ENCODE measurements at regions not wholly inside any gene's neighbourhood (a gene's known extent, or its start where the extent isn't known, plus 50 kb on each side); places are given as distances from the start of the nearest gene placed in this dataset.

DNA sequence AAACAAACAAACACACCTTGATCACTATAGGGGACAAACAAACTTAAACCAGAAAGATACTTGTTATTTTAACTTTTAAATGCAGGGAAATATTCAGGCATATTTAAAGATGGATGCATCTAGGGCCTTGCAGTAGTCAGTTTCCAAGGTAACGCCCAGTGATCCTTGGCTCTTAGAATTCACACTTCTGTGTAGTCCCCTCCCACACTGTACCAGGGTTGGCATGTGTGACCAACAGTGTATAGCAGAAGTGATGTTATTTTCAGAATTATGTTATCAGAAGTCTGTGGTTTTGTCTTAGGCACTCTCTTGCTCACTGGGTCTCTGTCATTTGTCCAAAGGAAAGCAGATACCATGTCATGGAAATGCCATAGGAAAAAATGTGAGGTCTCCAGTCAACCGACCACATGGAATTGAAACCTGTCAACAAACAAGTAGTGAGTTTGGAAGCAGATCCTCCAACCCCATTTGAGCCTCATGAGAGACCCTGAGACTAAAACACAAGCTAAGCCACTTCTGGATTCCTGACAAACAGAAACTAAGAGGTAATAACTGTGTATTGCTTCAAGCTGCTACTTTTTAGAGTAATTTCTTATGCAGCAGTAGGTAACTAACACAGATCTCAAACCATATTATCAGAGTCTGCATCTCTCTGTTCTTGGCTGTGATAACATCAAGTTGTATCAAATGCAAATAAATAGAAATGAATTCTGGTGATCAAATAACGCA is 670.3 kb downstream of the KCTD8 start:
- no peak for DNase-seq (ENCODE audit: low read depth, low spot score)

DNA sequence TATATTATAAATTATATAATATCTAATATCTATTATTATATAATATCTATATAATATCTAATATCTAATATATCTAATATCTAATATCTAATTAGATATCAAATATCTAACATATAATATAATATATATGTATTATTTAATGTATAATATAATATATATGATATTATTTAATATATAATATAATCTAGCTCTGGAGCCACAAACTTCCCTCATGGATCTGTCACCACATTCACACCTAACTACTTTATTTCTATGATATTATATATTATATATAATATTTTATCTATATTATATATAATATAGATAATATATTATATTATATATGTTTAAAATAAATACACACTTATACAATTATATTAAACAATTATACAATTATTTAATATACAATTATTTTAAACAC is 667.5 kb downstream of the KCTD8 start:
- DNase-seq (ENCODE audit: low read depth, low spot score), result no peak

DNA sequence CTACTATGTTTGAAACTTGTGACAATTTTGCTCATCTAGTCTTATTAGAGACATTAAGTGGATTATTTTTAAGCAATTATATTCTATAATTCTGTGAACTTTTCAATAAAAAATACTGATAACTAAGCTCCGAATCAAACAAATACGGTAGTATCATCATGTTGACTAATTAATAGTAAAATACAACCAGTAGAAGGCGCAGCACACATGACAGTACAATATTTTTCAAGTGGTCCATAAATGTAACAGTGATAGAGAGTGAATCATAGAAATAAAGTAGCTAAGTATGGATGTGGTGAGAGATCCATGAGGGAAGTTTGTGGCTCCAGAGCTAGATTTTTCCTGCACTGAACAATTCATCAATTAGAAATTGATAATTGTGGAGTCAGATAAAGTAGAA is 666.2 kb downstream of the KCTD8 start:
- DNase-seq (ENCODE audit: low read depth, low spot score), result no peak

DNA sequence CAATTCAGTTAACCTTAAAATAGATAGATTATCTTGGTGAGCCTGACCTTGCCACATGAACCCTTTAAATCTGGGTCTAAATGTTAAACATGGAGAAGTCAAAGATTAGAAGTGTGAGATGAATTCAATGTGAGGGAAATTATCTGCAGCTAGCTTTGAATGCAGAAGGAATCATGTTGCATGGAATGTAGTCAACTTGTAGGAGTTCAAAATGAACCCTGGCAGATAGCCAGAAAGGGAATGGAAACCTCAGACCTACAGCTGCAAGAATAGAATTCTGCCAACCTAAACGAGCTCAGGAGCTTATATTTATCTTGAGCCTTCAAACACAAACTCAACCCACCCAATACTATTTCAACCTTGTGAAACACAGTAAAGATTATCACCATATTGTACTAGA is 632.5 kb downstream of the KCTD8 start:
- DNase-seq (ENCODE audit: low read depth, low spot score), result peak; percentile 4

DNA sequence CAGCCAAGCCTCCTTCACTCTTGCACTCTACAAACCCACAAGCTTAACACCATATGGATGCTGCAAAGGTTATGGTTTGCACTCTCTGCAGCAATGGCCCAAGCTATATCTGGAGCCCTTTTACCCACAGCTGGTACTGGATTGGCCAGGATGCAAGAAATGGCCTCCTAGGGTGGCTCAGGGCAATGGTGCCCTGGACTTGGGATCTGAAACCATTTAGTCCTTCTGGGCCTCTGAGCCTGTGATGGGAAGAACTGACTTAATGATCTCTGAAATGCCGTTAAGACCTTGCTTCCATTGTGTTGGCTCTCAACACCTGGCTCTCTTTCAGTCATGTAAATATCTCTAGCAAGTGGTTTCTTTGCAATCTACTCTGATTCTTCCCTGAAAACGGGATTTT is 626.0 kb downstream of the KCTD8 start:
- no peak for DNase-seq (ENCODE audit: low read depth, low spot score)

DNA sequence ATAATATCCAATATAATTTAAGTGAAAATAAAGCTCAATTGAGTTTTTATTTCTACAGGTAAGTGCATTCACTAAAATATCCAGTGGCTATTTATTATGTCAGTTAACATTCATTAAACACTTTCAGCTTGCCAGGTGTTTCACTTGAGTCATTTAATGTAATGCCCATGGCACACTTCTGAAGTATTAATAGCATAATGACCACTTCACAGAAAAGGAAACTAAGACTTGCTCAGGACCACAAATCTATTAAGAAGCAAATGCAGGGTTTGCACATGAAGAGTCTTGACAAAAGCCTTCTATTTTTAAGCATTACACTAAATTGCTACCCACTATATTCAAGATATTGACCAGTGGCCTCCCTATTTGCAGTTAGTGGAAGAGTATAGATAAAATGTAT is 612.7 kb downstream of the KCTD8 start:
- no peak for DNase-seq (ENCODE audit: low read depth, low spot score)

DNA sequence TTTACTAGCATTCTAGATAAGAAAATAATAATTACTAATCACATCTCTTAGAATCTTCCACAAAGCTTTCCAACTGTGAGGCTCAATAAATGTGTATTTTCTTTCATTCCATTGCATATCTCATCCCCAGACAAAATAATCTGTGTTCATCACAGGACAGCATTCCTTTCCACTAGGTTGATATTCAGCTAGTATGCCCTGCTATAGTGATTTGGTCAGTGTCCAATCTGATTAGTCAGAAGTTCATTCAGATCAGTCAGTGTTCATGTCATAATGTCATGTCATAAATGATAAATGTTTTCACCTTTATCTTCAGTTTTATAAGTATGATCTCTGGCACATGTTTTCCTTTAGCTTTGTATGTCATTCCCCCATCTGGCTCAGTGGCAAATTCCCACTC is 611.4 kb downstream of the KCTD8 start:
- peak; percentile 35 for DNase-seq (ENCODE audit: low read depth, low spot score)

DNA sequence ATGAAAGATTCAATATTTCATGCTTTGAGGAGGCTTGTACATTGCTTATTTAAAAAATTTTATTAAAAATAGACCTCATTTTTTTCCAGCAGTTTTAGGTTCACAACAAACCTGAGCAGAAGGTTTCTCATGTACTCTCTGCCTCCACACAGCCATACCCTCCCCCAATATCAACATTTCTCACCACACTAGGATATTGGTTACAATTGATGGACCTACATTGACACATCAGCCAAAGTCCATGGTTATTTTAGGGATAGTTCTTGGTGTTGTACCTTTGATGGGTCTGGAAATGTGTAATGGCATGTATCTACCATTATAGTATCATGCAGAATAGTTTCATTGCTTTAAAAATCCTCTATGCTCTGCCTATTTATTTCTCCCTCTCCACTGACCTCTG is 611.0 kb downstream of the KCTD8 start:
- no peak for DNase-seq (ENCODE audit: low read depth, low spot score)

DNA sequence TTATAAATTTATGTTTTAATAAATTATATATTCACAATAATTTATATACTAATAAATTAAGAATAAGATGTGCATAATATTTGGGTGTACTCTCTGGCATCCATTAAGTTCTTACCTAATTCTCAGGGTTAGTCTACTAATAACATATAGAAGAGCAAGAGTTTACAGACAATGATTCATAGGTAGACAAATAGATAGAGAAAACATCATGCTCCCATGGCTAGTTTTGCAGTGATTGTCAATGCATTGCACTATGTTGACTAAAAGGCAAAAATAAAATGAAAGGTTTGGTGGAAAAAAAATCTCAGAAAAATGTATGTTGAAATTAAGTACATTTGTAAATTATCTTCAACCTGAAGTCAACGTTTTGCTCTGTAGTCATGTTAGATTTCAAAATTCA is 606.0 kb downstream of the KCTD8 start:
- DNase-seq (ENCODE audit: low read depth, low spot score), result no peak

DNA sequence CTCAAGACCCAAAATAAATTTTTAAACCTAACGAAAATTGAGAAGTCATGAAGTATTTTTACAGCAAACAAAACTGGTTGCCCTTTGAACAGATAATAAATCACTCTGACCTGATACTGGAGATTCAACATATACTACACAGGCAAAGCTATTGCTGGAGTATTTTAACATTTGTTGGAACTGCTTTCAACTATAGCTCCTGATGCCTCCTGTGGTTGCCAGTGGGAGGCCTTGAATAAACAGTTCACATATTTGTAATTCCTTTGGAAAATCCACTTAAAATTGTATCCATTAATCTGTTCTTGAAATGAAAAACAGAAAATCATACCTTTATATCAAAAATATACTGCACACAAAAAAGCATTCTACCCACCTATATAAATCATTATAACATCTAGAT is 605.1 kb downstream of the KCTD8 start:
- peak; percentile 53 for DNase-seq (ENCODE audit: low read depth, low spot score)

DNA sequence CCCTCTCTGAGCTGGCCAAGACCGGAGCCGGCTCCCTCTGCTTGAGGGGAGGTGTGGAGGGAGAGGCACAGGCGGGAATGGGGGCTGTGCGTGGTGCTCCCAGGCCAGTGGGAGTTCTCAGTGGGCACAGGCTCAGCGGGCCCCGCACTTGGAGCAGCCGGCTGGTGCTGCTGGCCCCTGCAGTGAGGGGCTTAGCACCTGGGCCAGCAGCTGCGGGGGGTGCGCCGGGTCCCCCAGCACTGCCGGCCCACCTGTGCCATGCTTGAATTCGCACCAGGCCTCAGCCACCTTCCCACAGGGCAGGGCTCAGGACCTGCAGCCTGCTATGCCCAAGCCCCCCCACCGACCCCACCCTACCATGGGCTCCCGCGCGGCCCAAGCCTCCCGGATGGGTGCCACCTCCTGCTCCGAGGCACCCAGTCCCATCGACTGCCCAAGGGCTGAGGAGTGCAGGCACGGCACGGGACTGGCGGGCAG is 602.5 kb downstream of the KCTD8 start:
- no peak for DNase-seq (ENCODE audit: low read depth, low spot score)

DNA sequence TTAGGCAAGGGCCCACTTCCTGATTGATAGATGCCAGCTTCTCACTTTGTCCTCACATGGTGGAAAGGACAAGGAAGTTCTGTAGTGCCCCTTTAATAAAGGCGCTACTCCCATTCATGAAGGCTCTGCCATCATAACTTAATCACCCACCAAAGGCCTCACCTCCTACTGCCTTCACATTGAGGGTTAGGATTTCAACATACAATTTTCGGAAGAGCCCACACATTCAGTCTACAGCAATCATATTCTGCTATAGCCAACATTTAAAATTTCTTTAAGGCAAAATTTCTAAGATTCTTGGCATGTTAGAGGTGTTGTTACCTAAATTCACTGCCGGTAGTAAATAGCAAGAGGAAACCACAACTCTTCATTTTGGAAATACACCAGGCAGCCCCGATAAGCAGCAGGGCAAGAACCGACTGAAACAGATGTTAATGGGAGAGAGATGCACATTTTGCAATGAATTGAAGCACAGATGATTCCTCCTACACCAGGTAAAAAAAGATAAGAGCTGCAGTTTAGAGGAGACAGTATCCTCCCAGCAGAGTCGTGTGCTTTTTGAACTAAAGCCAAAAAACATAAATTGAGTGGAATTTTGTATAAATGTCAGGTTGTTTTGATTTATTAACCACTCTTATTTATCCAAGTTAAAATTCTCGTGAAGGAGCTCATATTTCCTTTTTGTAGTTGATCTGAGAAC is 594.9 kb downstream of the KCTD8 start:
- no peak for DNase-seq (ENCODE audit: low read depth, low spot score)

DNA sequence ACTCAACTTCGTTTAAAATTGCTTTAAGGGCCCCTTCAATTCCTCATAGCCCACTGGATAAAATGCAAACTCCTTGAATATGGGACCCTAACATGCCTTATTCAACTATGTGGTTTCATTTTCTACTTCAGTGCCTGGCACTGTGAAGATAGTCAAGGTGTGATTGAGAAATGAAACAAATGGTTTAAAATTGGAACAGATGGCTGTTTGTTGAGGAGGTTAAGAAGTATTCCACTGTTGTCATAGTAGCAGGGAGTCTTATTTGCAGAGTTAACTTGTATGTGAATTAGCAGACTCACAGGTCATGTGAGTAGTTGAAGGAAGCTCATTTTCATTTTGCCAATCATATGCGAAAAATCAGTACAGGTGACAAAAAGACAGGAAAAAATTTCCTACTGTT is 593.3 kb downstream of the KCTD8 start:
- DNase-seq (ENCODE audit: low read depth, low spot score), result no peak

DNA sequence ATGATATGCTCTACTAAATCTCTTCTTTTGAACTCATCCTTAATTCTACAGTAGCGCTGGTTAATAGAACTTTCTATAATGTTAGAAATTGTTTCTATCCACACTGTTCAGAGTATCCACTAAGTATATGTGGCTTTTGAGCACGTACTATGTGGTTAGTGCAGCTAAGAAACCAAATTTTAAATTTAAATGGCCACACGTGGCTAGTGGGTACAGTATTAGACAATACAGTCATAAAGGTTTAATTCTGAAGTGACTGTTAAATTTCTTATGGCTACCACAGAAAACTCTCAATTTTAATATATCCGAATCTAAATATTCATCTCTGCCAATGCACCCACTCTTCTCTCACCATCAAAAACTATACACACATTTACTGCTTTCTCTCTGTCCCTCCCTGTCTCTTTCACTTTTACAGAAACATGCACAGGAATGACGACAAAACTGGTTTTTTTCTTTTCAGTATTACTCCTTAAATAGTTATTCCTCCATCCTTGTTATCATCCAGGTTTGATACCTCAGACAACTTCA is 583.9 kb downstream of the KCTD8 start:
- DNase-seq (ENCODE audit: low read depth, low spot score), result no peak

DNA sequence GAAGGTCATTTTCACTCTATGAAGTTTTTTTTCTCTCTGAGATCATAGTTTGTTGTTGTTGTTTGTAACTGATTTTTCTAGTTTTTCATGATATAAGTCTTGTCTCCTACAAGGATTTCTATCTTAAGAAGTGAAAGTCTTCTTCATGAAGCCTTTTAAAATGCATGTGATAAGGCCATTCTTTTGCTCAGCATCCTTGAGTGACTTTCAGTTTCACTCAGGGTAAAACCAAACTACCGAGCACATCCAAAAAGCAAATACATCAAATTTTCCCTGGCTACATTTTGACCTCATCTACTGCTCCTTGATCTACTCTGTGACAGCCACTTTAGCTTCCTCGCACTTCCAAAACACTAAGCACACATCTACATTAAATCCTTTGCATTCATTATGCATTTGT is 580.7 kb downstream of the KCTD8 start:
- DNase-seq (ENCODE audit: low read depth, low spot score), result no peak

DNA sequence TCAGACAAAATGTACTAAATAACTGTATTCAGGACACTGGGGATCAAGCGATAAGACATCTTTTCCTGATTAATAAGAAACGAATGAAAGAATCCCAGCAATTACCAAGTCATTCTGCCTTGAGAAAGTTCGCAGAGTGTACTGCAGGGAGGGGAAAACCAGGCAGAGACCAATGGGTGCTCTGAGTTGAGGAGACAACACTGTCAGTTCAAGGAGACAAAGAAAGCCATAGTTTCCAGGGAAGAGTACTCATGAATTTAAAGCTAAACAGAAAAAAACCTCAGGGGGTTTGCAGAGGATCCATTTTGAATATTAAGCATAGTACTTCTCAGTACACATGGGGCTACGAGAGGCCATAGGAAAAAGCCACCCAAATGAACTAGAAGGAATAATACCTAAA is 573.0 kb downstream of the KCTD8 start:
- DNase-seq (ENCODE audit: low read depth, low spot score), result no peak

DNA sequence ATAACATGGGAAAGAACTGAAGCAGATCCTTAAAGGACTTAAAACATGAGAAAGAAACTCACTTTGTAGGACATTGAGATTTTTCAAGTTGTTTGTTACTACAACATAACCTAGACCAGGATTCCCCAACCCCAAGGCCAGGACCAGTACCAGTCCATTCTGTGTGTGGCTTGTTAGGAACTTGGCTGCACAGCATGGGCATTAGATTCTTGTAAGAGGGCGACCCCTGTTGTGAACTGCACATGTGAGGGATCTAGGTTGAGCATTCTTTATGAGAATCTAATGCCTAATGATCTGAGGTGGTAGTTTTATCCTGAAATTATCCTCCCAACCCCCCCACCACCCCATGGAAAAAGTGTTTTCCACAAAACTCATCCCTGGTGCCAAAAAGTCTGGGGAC is 566.1 kb downstream of the KCTD8 start:
- DNase-seq (ENCODE audit: low read depth, low spot score), result no peak

DNA sequence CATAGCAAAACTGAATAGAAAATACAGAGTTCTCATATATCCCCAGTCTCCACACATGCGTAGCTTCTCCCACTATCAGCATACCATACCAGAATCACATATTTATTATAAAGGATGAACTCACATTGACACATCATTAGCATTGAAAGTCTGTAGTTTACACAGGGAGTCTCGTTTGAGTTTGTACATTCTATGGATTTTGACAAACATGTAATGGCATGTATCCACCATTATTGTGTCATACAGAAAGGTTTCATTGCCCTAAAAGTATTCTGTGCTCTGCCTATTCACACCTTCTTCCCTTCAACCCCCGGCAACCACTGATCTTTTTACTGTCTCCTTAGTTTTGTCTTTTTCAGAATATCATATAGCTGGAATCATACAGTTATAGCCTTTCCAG is 562.4 kb downstream of the KCTD8 start:
- no peak for DNase-seq (ENCODE audit: low read depth, low spot score)

DNA sequence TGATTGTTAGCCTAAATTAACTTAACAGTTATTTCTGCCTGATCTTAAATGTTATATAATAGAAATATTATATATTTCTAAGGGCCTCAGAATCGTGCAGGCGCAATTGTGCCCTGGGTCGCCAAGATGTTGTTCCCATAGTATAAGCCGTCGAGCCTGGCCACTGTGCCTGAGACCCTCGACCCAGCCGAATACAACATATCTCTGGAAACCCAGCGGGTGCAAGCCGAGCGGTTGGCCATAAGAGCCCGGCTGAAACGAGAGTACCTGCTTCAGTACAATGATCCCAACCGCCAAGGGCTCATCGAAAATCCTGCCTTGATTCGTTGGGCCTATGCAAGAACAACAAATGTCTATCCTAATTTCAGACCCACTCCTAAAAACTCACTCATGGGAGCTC is 549.8 kb downstream of the KCTD8 start:
- DNase-seq (ENCODE audit: low read depth, low spot score), result no peak

DNA sequence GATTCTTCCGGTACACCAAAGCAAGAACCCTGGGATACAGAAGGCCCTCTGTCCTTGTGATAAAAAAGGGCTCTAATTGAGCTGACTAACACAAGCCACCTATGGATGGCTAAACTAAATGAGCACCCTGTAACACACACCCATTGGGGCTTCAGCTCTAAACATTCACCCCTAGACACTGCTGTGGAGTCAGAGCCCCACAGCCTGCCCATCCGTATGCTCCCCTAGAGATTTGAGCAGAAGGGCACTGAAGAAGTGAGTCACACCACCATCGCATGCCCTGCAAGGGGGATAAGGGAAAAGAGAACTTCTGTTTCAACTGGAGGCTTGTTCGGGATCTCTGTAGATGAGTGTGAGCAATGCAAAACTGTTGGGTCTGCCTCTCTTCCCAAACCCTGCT is 545.2 kb downstream of the KCTD8 start:
- DNase-seq (ENCODE audit: low read depth, low spot score), result no peak

DNA sequence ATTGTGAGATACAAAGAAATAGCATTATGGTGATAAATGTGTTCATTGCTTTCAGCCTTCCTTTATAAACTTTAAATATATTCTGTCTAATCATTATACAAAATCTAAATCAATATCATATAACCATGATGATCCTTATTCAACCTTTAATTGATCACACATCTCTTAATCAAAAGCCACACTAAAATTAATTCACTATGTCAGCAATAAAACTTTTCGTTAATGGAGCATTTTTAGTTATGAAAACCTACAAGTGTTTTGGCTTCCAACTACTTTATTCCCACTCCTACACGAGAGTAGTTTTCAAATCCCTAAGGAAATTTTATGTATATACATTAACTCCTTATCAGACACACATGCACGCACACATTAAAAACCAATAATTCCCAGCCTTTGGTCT is 530.2 kb downstream of the KCTD8 start:
- DNase-seq (ENCODE audit: low read depth, low spot score), result no peak

DNA sequence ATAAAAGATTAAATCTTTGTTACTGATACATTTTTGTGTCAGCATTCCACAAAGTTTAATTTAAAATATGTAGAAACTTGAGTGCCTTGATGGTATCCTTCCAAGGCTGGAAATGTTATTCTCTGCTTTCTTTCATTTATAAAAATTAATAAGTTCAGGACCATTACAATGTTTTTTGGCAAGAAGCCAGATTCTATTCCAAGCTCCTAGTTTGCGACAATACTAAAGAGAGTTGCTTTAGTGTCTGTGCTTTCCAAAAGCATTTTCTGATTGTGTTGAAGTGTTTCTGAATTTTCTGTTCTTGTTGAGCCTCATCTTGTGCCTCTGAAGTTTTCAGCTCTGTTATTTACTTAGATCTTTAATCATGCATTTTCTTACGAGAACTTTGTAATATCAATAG is 516.2 kb downstream of the KCTD8 start:
- DNase-seq (ENCODE audit: low read depth, low spot score), result no peak

DNA sequence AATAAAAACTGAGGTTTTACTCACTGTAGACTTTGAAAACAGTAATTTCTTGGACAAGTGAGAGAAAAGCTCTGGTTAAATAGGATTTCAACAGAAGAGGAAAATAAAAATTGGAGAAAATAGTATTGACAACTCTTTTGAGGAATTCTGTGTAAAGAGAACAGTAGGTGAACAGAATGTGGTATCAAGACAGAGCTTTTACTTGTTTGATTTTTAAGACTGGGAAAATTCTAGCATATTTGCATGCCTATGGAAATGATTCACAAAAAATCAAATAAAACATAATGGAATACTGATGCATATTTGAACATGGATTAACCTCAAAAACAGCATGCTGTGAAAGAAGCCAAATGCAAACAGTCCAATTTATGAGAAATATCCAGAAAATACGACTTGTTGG is 504.6 kb downstream of the KCTD8 start:
- DNase-seq (ENCODE audit: low read depth, low spot score), result no peak
